ENCODE measurements at regions not wholly inside any gene's neighbourhood (a gene's known extent, or its start where the extent isn't known, plus 50 kb on each side); places are given as distances from the start of the nearest gene placed in this dataset.

DNA sequence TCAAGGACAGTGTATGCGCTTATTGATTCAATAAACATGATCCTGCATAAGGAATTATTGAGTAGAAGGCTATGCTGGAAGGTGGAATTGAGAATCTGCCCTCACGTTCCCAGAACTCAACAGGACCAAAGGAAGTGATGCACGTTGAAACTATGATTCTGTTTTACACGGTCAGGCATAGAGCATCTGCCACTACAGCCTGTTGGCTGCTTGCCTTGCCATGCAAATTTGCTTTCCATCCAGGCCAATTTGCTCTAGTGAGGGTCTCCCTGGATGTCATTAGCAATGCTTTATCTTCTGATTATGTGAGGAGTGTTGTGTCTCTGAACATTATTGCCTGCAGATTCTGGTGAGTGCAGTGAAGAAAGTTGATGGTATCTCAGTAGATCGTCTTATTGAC is 132.9 kb downstream of the ADRA2A start:
- TF ChIP-seq, protein P1, sequence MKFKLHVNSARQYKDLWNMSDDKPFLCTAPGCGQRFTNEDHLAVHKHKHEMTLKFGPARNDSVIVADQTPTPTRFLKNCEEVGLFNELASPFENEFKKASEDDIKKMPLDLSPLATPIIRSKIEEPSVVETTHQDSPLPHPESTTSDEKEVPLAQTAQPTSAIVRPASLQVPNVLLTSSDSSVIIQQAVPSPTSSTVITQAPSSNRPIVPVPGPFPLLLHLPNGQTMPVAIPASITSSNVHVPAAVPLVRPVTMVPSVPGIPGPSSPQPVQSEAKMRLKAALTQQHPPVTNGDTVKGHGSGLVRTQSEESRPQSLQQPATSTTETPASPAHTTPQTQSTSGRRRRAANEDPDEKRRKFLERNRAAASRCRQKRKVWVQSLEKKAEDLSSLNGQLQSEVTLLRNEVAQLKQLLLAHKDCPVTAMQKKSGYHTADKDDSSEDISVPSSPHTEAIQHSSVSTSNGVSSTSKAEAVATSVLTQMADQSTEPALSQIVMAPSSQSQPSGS (IDR thresholded peaks at IDR 0.05; ENCODE audit: low read length) = no peak
- TF ChIP-seq ETV6 (conservative IDR thresholded peaks at IDR 0.05 in 1 of 2, IDR thresholded peaks at IDR 0.05 in 1 of 2; ENCODE audit: borderline replicate concordance in 1 of 2, low read depth in 1 of 2) (no peak), POLR2AphosphoS2 (IDR thresholded peaks at IDR 0.05; ENCODE audit: low read depth, low read length) (no peak)
- TF ChIP-seq, protein P2, sequence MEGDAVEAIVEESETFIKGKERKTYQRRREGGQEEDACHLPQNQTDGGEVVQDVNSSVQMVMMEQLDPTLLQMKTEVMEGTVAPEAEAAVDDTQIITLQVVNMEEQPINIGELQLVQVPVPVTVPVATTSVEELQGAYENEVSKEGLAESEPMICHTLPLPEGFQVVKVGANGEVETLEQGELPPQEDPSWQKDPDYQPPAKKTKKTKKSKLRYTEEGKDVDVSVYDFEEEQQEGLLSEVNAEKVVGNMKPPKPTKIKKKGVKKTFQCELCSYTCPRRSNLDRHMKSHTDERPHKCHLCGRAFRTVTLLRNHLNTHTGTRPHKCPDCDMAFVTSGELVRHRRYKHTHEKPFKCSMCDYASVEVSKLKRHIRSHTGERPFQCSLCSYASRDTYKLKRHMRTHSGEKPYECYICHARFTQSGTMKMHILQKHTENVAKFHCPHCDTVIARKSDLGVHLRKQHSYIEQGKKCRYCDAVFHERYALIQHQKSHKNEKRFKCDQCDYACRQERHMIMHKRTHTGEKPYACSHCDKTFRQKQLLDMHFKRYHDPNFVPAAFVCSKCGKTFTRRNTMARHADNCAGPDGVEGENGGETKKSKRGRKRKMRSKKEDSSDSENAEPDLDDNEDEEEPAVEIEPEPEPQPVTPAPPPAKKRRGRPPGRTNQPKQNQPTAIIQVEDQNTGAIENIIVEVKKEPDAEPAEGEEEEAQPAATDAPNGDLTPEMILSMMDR (IDR thresholded peaks at IDR 0.05 in 2 of 3, conservative IDR thresholded peaks at IDR 0.05 in 1 of 3; ENCODE audit: control insufficient read depth in 2 of 3, extremely low read depth in 1 of 3, insufficient read depth in 1 of 3, low read depth in 3 of 3, low read length in 3 of 3) = no peak
- TF ChIP-seq, protein P3, sequence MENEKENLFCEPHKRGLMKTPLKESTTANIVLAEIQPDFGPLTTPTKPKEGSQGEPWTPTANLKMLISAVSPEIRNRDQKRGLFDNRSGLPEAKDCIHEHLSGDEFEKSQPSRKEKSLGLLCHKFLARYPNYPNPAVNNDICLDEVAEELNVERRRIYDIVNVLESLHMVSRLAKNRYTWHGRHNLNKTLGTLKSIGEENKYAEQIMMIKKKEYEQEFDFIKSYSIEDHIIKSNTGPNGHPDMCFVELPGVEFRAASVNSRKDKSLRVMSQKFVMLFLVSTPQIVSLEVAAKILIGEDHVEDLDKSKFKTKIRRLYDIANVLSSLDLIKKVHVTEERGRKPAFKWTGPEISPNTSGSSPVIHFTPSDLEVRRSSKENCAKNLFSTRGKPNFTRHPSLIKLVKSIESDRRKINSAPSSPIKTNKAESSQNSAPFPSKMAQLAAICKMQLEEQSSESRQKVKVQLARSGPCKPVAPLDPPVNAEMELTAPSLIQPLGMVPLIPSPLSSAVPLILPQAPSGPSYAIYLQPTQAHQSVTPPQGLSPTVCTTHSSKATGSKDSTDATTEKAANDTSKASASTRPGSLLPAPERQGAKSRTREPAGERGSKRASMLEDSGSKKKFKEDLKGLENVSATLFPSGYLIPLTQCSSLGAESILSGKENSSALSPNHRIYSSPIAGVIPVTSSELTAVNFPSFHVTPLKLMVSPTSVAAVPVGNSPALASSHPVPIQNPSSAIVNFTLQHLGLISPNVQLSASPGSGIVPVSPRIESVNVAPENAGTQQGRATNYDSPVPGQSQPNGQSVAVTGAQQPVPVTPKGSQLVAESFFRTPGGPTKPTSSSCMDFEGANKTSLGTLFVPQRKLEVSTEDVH (IDR thresholded peaks at IDR 0.05; ENCODE audit: low read depth, partially characterized antibody) = no peak
